ENCODE measurements at regions not wholly inside any gene's neighbourhood (a gene's known extent, or its start where the extent isn't known, plus 50 kb on each side); places are given as distances from the start of the nearest gene placed in this dataset.
"Not testable (repeated sequence)": the region's sequence is repeated elsewhere in the genome, so short reads cannot be mapped to it uniquely, and the experiment has no call there.

- no peak for DNase-seq
Measured at GRCh38 chr15:62653122-62653521, 389.4 kb upstream of the TPM1 start.

- no peak for DNase-seq
Measured at GRCh38 chr15:62656071-62656470, 386.5 kb upstream of the TPM1 start.

DNA sequence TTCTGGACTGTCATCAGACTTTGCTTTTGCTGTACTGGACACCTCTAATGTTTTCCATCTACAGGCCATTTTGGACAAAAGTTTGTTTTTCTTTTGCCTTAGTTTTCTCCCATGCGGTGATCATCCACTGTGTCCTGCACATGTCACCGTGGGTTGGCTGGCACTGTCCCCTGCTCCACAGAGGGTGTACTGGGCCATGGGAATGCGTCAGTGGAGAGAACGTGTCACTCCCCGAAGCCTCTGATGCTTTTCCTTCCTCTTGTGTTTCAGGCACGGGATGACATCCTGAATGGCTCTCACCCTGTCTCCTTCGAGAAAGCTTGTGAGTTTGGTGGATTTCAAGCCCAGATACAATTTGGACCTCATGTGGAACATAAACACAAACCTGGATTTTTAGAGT is 385.0 kb upstream of the TPM1 start:
- DNase-seq, result not testable (repeated sequence)

DNA sequence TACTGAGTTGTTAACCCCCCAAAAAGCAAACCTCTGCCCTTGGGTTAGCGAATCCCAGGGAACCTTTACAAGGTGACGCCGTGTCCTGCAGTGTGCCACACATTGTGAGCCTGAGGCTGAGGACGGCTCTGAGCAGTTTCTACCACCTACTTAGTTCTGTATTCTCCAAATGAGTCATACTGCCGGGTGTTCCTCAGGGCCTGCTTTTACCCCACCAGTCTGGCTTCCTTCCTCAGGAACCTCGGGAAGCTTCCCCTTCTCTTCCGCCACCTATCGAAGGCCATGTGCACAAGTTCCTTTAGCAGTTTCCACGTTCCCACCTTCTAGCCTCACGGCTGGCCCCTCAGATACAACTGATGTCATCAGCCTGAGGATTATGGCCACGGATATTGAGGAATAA is 384.0 kb upstream of the TPM1 start:
- peak; percentile 48 for DNase-seq

GRCh38 chr15:62663547-62663946 is 379.0 kb upstream of the TPM1 start:
- no peak for DNase-seq

DNA sequence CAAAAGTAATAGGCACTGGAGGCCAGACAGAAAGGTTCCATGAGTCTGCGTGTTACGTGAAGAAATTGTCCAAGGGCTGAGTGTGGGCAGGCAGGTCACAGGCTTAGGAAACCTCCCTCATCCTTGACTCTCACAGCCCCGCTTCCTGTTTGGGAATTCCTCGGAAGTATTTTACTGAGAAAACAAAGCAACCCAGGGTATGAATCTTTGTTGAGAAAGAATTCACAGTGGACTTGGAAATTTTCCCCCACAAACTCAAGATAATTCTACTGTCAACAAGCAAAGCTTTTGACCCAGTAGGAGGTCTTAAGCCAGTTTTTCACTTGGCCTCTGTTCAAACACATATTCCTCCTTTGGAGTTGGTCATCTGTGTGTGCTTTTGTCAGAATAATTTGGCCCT is 377.1 kb upstream of the TPM1 start:
- no peak for DNase-seq

- no peak for DNase-seq
Measured at GRCh38 chr15:62666046-62666445, 376.5 kb upstream of the TPM1 start.

DNA sequence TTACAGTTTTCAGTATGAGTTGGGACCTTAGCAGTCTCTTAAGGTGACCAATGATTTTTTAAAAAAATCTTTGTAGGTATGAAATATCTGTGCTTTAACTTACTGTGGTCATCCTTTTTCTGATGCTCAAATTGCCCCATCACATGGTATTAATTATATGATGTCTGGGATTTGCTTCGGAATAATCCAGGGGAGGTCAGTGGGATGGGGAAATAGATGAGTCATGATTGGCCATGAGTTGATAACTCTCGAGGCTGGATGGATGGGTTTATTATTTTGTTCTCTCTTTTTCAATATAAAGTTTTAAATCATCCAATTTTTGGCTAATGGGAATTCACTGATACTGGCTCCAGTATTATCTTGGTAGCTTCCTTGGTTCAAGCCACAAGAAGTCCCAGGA is 370.3 kb upstream of the TPM1 start:
- no peak for DNase-seq

GRCh38 chr15:62676891-62677290 is 365.7 kb upstream of the TPM1 start:
- DNase-seq, result no peak

- no peak for DNase-seq
Measured at GRCh38 chr15:62681939-62682896, 360.3 kb upstream of the TPM1 start.

DNA sequence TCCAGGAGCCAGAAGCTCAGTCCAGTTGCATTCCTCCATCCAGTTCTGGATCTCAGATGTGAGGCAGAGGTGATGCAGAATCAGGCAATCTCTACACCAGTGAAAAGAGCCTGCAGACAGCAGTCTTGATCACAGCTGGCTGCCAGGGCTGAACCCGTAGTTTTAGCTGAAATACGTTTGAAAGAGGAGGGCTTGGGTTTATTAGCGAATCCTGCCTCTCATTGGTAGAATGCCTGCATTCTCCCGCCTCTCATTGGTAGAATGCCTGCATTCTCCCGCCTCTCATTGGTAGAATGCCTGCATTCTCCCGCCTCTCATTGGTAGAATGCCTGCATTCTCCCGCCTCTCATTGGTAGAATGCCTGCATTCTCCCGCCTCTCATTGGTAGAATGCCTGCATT is 359.4 kb upstream of the TPM1 start:
- DNase-seq, result not testable (repeated sequence)

- no peak for DNase-seq
Measured at GRCh38 chr15:62684123-62684808, 358.3 kb upstream of the TPM1 start.

- DNase-seq, result no peak
Measured at GRCh38 chr15:62691008-62691407, 351.5 kb upstream of the TPM1 start.

GRCh38 chr15:62697636-62698035 is 344.9 kb upstream of the TPM1 start:
- DNase-seq, result no peak

GRCh38 chr15:62698646-62699045 is 343.9 kb upstream of the TPM1 start:
- no peak for DNase-seq

DNA sequence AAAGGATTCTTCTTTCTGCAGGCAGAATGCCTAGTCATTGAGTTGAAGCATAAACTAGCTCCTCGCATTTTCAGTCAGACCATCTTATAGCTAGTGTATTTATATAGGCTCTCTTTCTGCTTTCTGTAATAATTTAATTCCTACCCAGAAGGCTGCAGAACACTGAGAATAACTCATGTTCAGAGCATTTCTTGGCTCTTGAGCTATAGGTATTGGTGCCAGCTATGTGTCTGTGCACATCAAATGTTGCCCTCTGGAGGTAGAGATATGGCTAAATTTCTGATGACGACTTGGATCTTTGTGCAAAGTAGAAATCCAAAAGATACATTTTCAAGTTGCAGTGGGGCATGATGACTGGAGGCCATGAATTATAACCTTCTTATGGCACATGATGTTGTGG is 336.2 kb upstream of the TPM1 start:
- DNase-seq, result no peak

GRCh38 chr15:62708470-62708869 is 334.1 kb upstream of the TPM1 start:
- no peak for DNase-seq

DNA sequence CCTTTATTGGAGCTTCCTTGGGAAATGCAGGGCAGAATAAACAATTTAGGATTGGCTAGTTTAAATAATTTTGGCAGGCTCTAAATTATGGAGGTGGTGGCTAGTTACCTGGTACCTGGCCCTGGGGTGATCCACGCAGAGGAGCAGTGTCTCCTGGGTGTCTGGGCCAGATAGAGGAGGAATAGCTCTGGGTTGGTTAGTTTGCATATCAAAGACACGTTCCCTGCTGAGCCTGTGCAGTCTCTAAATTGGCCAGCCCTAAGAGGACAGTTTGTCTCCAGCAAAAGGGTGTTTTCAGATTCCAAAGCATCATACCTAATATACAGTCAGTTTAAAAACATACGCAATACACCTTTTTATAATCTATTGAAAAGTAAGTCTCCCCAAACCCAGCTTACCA is 333.3 kb upstream of the TPM1 start:
- no peak for DNase-seq

DNA sequence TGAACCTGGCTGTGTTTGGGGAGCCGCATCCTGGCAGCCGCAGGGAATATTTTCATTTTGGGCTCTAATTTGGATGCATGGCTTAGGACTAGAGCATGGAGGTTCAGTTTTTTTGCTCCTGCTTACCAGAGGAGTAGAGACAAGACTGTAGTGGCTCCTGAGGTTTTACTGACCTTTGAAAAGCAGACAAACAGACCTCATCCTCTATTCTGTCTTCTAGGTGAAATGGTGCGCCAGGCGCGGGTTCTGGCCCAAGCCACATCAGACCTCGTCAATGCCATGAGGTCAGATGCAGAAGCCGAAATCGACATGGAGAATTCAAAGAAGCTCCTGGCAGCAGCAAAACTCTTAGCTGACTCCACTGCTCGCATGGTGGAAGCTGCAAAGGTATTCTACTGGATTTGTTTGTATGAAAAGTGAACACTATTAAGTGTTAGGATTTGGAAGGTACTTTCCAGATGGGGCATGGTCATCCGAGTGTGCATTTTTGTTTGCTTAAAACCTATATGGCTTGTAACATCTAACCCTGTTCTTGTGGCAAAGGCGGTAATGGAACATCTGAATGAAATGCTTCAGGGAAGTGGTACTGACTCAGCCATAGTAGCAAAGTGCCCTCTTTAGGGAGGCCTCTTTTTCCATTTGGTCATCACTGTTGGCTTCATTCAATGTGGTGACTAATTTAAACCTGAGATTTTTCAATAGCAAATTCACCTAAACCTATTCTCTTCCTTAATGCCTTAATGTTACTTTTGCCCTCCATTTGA is 330.7 kb upstream of the TPM1 start:
- no peak for DNase-seq

GRCh38 chr15:62712455-62712839 is 330.1 kb upstream of the TPM1 start:
- DNase-seq, result no peak

DNA sequence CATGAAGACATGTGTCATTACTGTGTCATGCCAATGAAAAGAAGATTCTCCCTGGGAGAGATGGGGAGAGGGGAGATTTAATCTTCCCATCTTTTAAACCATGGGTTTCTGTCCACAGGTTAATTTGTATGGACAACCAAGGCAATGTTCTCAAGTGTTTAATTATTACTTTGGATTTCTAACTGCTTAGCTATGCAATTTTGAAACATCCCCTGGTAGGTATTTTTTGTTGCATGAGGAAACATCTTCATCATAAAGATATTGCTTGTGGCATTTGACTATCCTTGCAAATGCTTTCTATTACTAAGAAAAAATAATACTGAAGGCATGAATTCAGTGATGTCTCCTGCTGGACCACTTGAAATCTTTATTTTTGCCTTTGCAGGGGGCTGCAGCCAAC is 326.6 kb upstream of the TPM1 start:
- DNase-seq, result no peak

DNA sequence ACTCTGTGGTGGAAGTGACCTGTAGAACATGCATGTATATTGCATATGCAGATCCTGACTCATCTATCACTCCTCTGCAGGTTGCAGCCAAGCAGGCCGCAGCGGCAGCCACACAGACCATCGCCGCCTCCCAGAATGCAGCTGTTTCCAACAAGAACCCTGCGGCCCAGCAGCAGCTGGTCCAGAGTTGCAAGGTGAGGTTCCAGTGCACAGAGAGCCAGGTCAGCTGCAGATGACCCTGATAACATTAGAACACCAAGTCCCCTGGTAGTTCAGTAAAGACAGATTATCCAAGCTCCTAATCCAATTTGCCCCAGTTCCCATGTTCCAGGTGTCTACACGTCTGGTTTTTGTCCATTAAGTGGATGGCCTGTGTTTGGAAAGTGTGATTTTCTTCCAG is 325.1 kb upstream of the TPM1 start:
- no peak for DNase-seq

GRCh38 chr15:62719316-62719715 is 323.2 kb upstream of the TPM1 start:
- no peak for DNase-seq

DNA sequence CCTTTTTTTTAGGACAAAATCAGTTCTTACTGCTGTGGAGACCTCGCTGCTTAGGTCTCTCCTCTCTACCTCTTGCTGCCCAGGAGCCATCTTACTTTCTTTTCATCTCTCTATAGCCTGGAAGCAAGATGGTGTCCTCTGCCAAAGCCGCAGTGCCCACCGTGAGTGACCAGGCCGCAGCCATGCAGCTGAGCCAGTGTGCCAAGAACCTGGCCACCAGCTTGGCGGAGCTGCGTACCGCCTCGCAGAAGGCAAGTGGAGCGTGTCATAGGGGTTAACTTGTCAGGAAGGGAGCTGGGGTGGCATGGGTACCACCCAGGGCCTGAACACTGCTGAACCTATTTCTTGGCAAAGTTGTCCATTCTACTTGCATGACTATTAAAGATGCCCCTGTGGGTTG is 320.3 kb upstream of the TPM1 start:
- DNase-seq, result no peak
